GM23338 (cell line): ENCODE measurements at regions not wholly inside any gene's neighbourhood (a gene's known extent, or its start where the extent isn't known, plus 50 kb on each side); places are given as distances from the start of the nearest gene placed in this dataset.

Experiments
- ATAC-seq: fragments of 200-7000 bp; cut with Tn5 transposase; 3 replicates; pipeline ENCODE4 v1.9.1; 2020
- DNase-seq: peaks from one replicate; pipeline ENCODE4 v3.0.0-alpha.2; 2015; ENCODE audit warnings: low spot score
- H2AFZ ChIP-seq: fragments of 200-600 bp; sonication (generic); 2 replicates; pipeline ENCODE4 v1.8.0; 2016; ENCODE audit warnings: antibody characterized with exemption, mild to moderate bottlenecking, moderate library complexity
- H3F3A ChIP-seq: fragments of 200-600 bp; sonication (generic); replicated peaks from 2 replicates; pipeline ENCODE4 v1.8.0; 2017; ENCODE audit warnings: antibody characterized with exemption, mixed run types, low read depth
- H3K27ac ChIP-seq: fragments of 200-600 bp; sonication (generic); 2 replicates; pipeline ENCODE4 v1.6.1; 2016; ENCODE audit warnings: low read depth
- H3K27me3 ChIP-seq: fragments of 200-600 bp; sonication (generic); 2 replicates; pipeline ENCODE4 v1.8.0; 2016; ENCODE audit warnings: mild to moderate bottlenecking, mixed run types, moderate library complexity; ENCODE audit not compliant: insufficient read depth
- H3K36me3 ChIP-seq: fragments of 200-600 bp; sonication (generic); 2 replicates; pipeline ENCODE4 v1.8.0; 2016; ENCODE audit warnings: mild to moderate bottlenecking; ENCODE audit not compliant: insufficient read depth
- H3K4me1 ChIP-seq: fragments of 200-600 bp; sonication (generic); 2 replicates; pipeline ENCODE4 v1.8.0; 2016; ENCODE audit warnings: mild to moderate bottlenecking, moderate library complexity; ENCODE audit not compliant: insufficient read depth
- H3K4me2 ChIP-seq: fragments of 200-600 bp; sonication (generic); 2 replicates; pipeline ENCODE4 v1.7.1; 2017; ENCODE audit warnings: mixed run types
- H3K4me3 ChIP-seq: fragments of 200-600 bp; sonication (generic); 2 replicates; pipeline ENCODE4 v1.6.1; 2016; ENCODE audit warnings: mixed run types
- H3K79me2 ChIP-seq: fragments of 200-600 bp; sonication (generic); replicated peaks from 2 replicates; pipeline ENCODE4 v1.8.0; 2017; ENCODE audit warnings: mild to moderate bottlenecking; ENCODE audit not compliant: insufficient read depth
- H3K9me2 ChIP-seq: fragments of 200-600 bp; sonication (generic); 2 replicates; pipeline ENCODE4 v1.8.0; 2017; ENCODE audit not compliant: insufficient read depth
- H4K20me1 ChIP-seq: fragments of 200-600 bp; sonication (generic); replicated peaks from 2 replicates; pipeline ENCODE4 v1.8.0; 2017; ENCODE audit warnings: mild to moderate bottlenecking; ENCODE audit not compliant: insufficient read depth
- H3K27ac Mint-ChIP-seq: 2 replicates; pipeline ENCODE4 v1.8.0; 2020; ENCODE audit warnings: inconsistent platforms, mild to moderate bottlenecking, moderate library complexity, mixed read lengths
- H3K27me3 Mint-ChIP-seq: 3 replicates; pipeline ENCODE4 v1.8.0; 2022; ENCODE audit warnings: low read depth, mild to moderate bottlenecking, moderate library complexity, mixed read lengths, inconsistent platforms; ENCODE audit not compliant: insufficient read depth, poor library complexity
- H3K36me3 Mint-ChIP-seq: 3 replicates; pipeline ENCODE4 v1.8.0; 2021; ENCODE audit warnings: low read depth, mild to moderate bottlenecking, inconsistent platforms, moderate library complexity, mixed read lengths
- H3K4me1 Mint-ChIP-seq: 3 replicates; pipeline ENCODE4 v1.8.0; 2020; ENCODE audit warnings: mild to moderate bottlenecking, inconsistent platforms, mixed read lengths
- H3K4me3 Mint-ChIP-seq: 3 replicates; pipeline ENCODE4 v1.8.0; 2021; ENCODE audit warnings: moderate library complexity, mild to moderate bottlenecking, inconsistent platforms, mixed read lengths
- H3K9me3 Mint-ChIP-seq: 3 replicates; pipeline ENCODE4 v1.8.0; 2020; ENCODE audit warnings: moderate library complexity, mild to moderate bottlenecking, inconsistent platforms, mixed read lengths
- CREB1 ChIP-seq: fragments of 250-450 bp; sonication (Bioruptor Pico); IDR thresholded peaks from 2 replicates; pipeline ENCODE4 v1.5.0; 2020; ENCODE audit warnings: low read depth, mild to moderate bottlenecking, moderate library complexity
- EZH2 ChIP-seq: fragments of 200-600 bp; sonication (generic); IDR thresholded peaks from one replicate; pipeline ENCODE4 v1.8.0; 2017; ENCODE audit warnings: antibody characterized with exemption, mild to moderate bottlenecking, low read depth; ENCODE audit not compliant: unreplicated experiment
- EZH2phosphoT487 ChIP-seq: fragments of 200-600 bp; sonication (generic); IDR thresholded peaks from one replicate; pipeline ENCODE4 v1.8.1; 2018; ENCODE audit warnings: antibody characterized with exemption; ENCODE audit not compliant: unreplicated experiment
- JUNB ChIP-seq: IDR thresholded peaks from one replicate; pipeline ENCODE4 v1.6.1; 2016; ENCODE audit warnings: antibody characterized with exemption; ENCODE audit not compliant: unreplicated experiment
- NANOG ChIP-seq: IDR thresholded peaks from 2 replicates; pipeline ENCODE4 v1.6.1; 2016; ENCODE audit warnings: antibody characterized with exemption, borderline replicate concordance
- POLR2AphosphoS5 ChIP-seq: IDR thresholded peaks from 2 replicates; pipeline ENCODE4 v1.6.1; 2016; ENCODE audit warnings: antibody characterized with exemption, low read depth
- STAT1 ChIP-seq: IDR thresholded peaks from one replicate; pipeline ENCODE4 v1.6.1; 2016; ENCODE audit warnings: antibody characterized with exemption; ENCODE audit not compliant: unreplicated experiment
- ZNF114 ChIP-seq: fragments of 250-450 bp; sonication (Bioruptor Pico); IDR thresholded peaks from 2 replicates; pipeline ENCODE4 v1.5.0; 2020; ENCODE audit warnings: mild to moderate bottlenecking, moderate library complexity
- ZNF331 ChIP-seq: fragments of 250-450 bp; sonication (Bioruptor Pico); IDR thresholded peaks from 2 replicates; pipeline ENCODE4 v1.5.0; 2020; ENCODE audit warnings: low read depth, mild to moderate bottlenecking, moderate library complexity
- ZNF462 ChIP-seq: fragments of 250-450 bp; sonication (Bioruptor Pico); IDR thresholded peaks from 2 replicates; pipeline ENCODE4 v1.5.0; 2020; ENCODE audit warnings: mild to moderate bottlenecking, moderate library complexity
- TF ChIP-seq, protein P1 (sequence below): IDR thresholded peaks from one replicate; pipeline ENCODE4 v1.6.1; 2018; ENCODE audit warnings: antibody characterized with exemption; ENCODE audit not compliant: unreplicated experiment
- TF ChIP-seq, protein P2 (sequence below), 2 experiments: fragments of 200-600 bp in 1 of 2; sonication (generic) in 1 of 2; conservative IDR thresholded peaks; 2 replicates each; pipeline versions ENCODE4 v1.5.1 to v1.6.1; 2016 to 2017; ENCODE audit warnings: antibody characterized with exemption in 2 of 2, low read depth in 2 of 2, mild to moderate bottlenecking in 2 of 2, moderate library complexity in 1 of 2
- TF ChIP-seq, protein P3 (sequence below): IDR thresholded peaks from 2 replicates; pipeline ENCODE4 v1.6.1; 2016; ENCODE audit warnings: antibody characterized with exemption

DNA sequence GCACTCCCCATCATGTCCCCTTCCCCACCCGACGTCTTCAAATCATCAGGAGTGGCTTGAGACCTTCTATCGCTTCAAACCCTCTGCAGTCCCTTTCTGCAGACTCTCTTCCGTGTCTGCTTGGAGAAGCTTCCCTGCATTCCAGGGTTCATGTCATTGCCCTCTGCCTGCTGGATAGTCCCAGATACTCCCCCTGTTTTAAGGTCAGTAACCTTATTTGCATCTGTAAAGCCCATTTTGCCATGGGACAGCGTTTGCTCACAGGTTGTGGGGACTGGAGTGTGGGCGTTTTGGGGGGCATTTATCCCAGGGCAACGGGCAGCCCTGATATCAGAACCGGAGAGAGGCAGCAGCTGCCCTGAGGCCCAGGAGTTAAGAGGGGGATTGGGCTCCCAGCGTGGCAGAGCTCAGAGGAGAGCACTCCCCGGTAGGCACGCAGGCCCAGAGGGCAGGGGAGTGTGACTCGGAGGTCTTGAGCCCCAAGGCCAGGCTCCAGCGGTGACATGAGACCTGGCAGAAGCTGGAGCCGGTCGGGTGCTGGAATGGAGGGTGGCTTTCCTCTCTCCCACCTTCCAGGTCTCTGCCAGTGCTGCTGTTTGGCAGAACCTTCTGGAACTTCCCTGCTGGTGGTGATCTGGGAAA, 73.8 kb downstream of the RTP5 start:
- TF ChIP-seq EZH2 (no peak), NANOG (no peak), CREB1 (no peak), ZNF462 (no peak), JUNB (no peak), STAT1 (no peak), POLR2AphosphoS5 (no peak), ZNF114 (CRISPR knock-in tag) (no peak), ZNF331 (CRISPR knock-in tag) (no peak), EZH2phosphoT487 (no peak)
- TF ChIP-seq, protein P1, sequence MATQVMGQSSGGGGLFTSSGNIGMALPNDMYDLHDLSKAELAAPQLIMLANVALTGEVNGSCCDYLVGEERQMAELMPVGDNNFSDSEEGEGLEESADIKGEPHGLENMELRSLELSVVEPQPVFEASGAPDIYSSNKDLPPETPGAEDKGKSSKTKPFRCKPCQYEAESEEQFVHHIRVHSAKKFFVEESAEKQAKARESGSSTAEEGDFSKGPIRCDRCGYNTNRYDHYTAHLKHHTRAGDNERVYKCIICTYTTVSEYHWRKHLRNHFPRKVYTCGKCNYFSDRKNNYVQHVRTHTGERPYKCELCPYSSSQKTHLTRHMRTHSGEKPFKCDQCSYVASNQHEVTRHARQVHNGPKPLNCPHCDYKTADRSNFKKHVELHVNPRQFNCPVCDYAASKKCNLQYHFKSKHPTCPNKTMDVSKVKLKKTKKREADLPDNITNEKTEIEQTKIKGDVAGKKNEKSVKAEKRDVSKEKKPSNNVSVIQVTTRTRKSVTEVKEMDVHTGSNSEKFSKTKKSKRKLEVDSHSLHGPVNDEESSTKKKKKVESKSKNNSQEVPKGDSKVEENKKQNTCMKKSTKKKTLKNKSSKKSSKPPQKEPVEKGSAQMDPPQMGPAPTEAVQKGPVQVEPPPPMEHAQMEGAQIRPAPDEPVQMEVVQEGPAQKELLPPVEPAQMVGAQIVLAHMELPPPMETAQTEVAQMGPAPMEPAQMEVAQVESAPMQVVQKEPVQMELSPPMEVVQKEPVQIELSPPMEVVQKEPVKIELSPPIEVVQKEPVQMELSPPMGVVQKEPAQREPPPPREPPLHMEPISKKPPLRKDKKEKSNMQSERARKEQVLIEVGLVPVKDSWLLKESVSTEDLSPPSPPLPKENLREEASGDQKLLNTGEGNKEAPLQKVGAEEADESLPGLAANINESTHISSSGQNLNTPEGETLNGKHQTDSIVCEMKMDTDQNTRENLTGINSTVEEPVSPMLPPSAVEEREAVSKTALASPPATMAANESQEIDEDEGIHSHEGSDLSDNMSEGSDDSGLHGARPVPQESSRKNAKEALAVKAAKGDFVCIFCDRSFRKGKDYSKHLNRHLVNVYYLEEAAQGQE: no peak
- TF ChIP-seq, protein P2, sequence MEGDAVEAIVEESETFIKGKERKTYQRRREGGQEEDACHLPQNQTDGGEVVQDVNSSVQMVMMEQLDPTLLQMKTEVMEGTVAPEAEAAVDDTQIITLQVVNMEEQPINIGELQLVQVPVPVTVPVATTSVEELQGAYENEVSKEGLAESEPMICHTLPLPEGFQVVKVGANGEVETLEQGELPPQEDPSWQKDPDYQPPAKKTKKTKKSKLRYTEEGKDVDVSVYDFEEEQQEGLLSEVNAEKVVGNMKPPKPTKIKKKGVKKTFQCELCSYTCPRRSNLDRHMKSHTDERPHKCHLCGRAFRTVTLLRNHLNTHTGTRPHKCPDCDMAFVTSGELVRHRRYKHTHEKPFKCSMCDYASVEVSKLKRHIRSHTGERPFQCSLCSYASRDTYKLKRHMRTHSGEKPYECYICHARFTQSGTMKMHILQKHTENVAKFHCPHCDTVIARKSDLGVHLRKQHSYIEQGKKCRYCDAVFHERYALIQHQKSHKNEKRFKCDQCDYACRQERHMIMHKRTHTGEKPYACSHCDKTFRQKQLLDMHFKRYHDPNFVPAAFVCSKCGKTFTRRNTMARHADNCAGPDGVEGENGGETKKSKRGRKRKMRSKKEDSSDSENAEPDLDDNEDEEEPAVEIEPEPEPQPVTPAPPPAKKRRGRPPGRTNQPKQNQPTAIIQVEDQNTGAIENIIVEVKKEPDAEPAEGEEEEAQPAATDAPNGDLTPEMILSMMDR (conservative IDR thresholded peaks at IDR 0.05; ENCODE audit: low read depth in 2 of 2): no peak
- TF ChIP-seq, protein P3, sequence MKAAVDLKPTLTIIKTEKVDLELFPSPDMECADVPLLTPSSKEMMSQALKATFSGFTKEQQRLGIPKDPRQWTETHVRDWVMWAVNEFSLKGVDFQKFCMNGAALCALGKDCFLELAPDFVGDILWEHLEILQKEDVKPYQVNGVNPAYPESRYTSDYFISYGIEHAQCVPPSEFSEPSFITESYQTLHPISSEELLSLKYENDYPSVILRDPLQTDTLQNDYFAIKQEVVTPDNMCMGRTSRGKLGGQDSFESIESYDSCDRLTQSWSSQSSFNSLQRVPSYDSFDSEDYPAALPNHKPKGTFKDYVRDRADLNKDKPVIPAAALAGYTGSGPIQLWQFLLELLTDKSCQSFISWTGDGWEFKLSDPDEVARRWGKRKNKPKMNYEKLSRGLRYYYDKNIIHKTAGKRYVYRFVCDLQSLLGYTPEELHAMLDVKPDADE: no peak
- H4K20me1 ChIP-seq: no peaks in the 10 kb centered on the region
- peaks cover 6% of the 10 kb centered on the region; the same call in 1 of the 2 replicates for H3K27me3 ChIP-seq
- peaks cover 6% of the 10 kb centered on the region; the same call in 1 of the 2 replicates for H3K4me1 ChIP-seq
- Mint-ChIP-seq H3K27ac (no peak overlapping the region), H3K4me3 (no peak overlapping the region), H3K4me1 (peaks cover 23% of the 10 kb centered on the region), H3K27me3 (peaks cover 22% of the 10 kb centered on the region), H3K9me3 (peaks cover 10% of the 10 kb centered on the region; the same call in 2 of the 3 replicates), H3K36me3 (peaks cover 5% of the 10 kb centered on the region)
- H3K4me2 ChIP-seq: no peak overlapping the region
- DNase-seq: no peak
- no peaks in the 10 kb centered on the region for H3K36me3 ChIP-seq
- no peaks in the 10 kb centered on the region for H3K79me2 ChIP-seq
- no peaks in the 10 kb centered on the region for H3F3A ChIP-seq
- no peak overlapping the region for H3K4me3 ChIP-seq
- no peak for ATAC-seq
- no peak overlapping the region for H3K27ac ChIP-seq
- peaks cover 5% of the 10 kb centered on the region; the same call in 1 of the 2 replicates for H3K9me2 ChIP-seq
- H2AFZ ChIP-seq: no peak overlapping the region
